ENCODE measurements at regions not wholly inside any gene's neighbourhood (a gene's known extent, or its start where the extent isn't known, plus 50 kb on each side); places are given as distances from the start of the nearest gene placed in this dataset.

GRCh38 chr13:22486490-22486889 is 694.3 kb upstream of the SGCG start:
- TF ChIP-seq CTCF (IDR thresholded peaks at IDR 0.05 in 4 of 5, conservative IDR thresholded peaks at IDR 0.05 in 1 of 5) (no peak), POLR2A (IDR thresholded peaks at IDR 0.05) (no peak)

Measured in gastrocnemius medialis (tissue), 4 donors.